H9 (cell line): ENCODE measurements at regions not wholly inside any gene's neighbourhood (a gene's known extent, or its start where the extent isn't known, plus 50 kb on each side); places are given as distances from the start of the nearest gene placed in this dataset.

Experiments used
- DNase-seq: peaks from one replicate; pipeline ENCODE4 v3.0.0-alpha.2; 2017
- H2AFZ ChIP-seq: one replicate; pipeline ENCODE4 v1.6.1; 2013; ENCODE audit warnings: mild to moderate bottlenecking, low read length, control low read depth, moderate library complexity
- H2AK5ac ChIP-seq: 2 replicates; pipeline ENCODE4 v1.6.1; 2013; ENCODE audit warnings: low read length, control low read depth, mixed read lengths; ENCODE audit not compliant: insufficient read length
- H2BK120ac ChIP-seq: one replicate; pipeline ENCODE4 v1.6.1; 2013; ENCODE audit warnings: low read depth, mild to moderate bottlenecking, low read length, control low read depth, inconsistent platforms; ENCODE audit not compliant: poor library complexity, severe bottlenecking
- H2BK12ac ChIP-seq: 2 replicates; pipeline ENCODE4 v1.6.1; 2013; ENCODE audit warnings: low read length, control low read depth, mixed read lengths, low read depth; ENCODE audit not compliant: insufficient read length
- H2BK15ac ChIP-seq: 2 replicates; pipeline ENCODE4 v1.6.1; 2013; ENCODE audit warnings: low read depth, low read length, control low read depth
- H2BK20ac ChIP-seq: one replicate; pipeline ENCODE4 v1.6.1; 2013; ENCODE audit warnings: low read depth, mild to moderate bottlenecking, low read length, control low read depth, inconsistent platforms; ENCODE audit not compliant: poor library complexity, severe bottlenecking
- H2BK5ac ChIP-seq: 2 replicates; pipeline ENCODE4 v1.6.1; 2013; ENCODE audit warnings: low read length, control low read depth, mixed read lengths; ENCODE audit not compliant: insufficient read length
- H3K14ac ChIP-seq: 2 replicates; pipeline ENCODE4 v1.6.1; 2013; ENCODE audit warnings: low read length, control low read depth; ENCODE audit not compliant: insufficient read depth
- H3K18ac ChIP-seq: 2 replicates; pipeline ENCODE4 v1.6.1; 2013; ENCODE audit warnings: low read depth, mild to moderate bottlenecking, mixed read lengths, low read length, control low read depth; ENCODE audit not compliant: insufficient read length
- H3K23ac ChIP-seq: 2 replicates; pipeline ENCODE4 v1.6.1; 2013; ENCODE audit warnings: low read length, control low read depth, mixed read lengths, low read depth; ENCODE audit not compliant: insufficient read length
- H3K23me2 ChIP-seq: 2 replicates; pipeline ENCODE4 v1.6.1; 2013; ENCODE audit warnings: low read depth, mild to moderate bottlenecking, mixed read lengths, low read length, control low read depth; ENCODE audit not compliant: insufficient read length, poor library complexity, severe bottlenecking
- H3K27ac ChIP-seq: 2 replicates; pipeline ENCODE4 v1.5.1; 2013; ENCODE audit warnings: low read length, control low read depth, mixed read lengths, low read depth; ENCODE audit not compliant: insufficient read length
- H3K27me3 ChIP-seq: 2 replicates; pipeline ENCODE4 v1.6.1; 2013; ENCODE audit warnings: low read length, control low read depth, inconsistent platforms; ENCODE audit not compliant: insufficient read depth
- H3K4ac ChIP-seq: 2 replicates; pipeline ENCODE4 v1.6.1; 2013; ENCODE audit warnings: low read depth, mild to moderate bottlenecking, control low read depth, inconsistent platforms, low read length, moderate library complexity
- H3K4me1 ChIP-seq: 2 replicates; pipeline ENCODE4 v1.6.1; 2013; ENCODE audit warnings: low read length, control low read depth, inconsistent platforms; ENCODE audit not compliant: insufficient read depth
- H3K4me2 ChIP-seq: 2 replicates; pipeline ENCODE4 v1.6.1; 2013; ENCODE audit warnings: low read length, control low read depth, mixed read lengths; ENCODE audit not compliant: insufficient read length, insufficient read depth
- H3K56ac ChIP-seq: 2 replicates; pipeline ENCODE4 v1.6.1; 2013; ENCODE audit warnings: low read depth, mild to moderate bottlenecking, mixed read lengths, low read length, control low read depth; ENCODE audit not compliant: insufficient read length
- H3K79me1 ChIP-seq: 2 replicates; pipeline ENCODE4 v1.6.1; 2013; ENCODE audit warnings: low read depth, mild to moderate bottlenecking, moderate library complexity, low read length, control low read depth, inconsistent platforms; ENCODE audit not compliant: insufficient read depth, poor library complexity, severe bottlenecking
- H3K79me2 ChIP-seq: 2 replicates; pipeline ENCODE4 v1.6.1; 2013; ENCODE audit warnings: low read length, control low read depth, inconsistent platforms; ENCODE audit not compliant: insufficient read depth
- H3K9ac ChIP-seq: 2 replicates; pipeline ENCODE4 v1.6.1; 2013; ENCODE audit warnings: low read length, control low read depth, mixed read lengths; ENCODE audit not compliant: insufficient read length; ENCODE audit errors: extremely low read depth
- H3K9me3 ChIP-seq: one replicate; pipeline ENCODE4 v1.6.1; 2013; ENCODE audit warnings: low read depth, low read length, inconsistent platforms; ENCODE audit not compliant: control insufficient read depth
- H3T11ph ChIP-seq: one replicate; pipeline ENCODE4 v1.6.1; 2013; ENCODE audit warnings: mild to moderate bottlenecking, low read length, control low read depth, inconsistent platforms
- H4K20me1 ChIP-seq: one replicate; pipeline ENCODE4 v1.6.1; 2013; ENCODE audit not compliant: control insufficient read depth, insufficient read length, insufficient read depth
- H4K5ac ChIP-seq: 2 replicates; pipeline ENCODE4 v1.6.1; 2013; ENCODE audit warnings: low read depth, mild to moderate bottlenecking, mixed read lengths, low read length, control low read depth; ENCODE audit not compliant: insufficient read length
- H4K8ac ChIP-seq: replicated peaks from 2 replicates; pipeline ENCODE4 v1.6.1; 2013; ENCODE audit warnings: low read length, control low read depth, mixed read lengths, low read depth; ENCODE audit not compliant: insufficient read length
- H4K91ac ChIP-seq: 2 replicates; pipeline ENCODE4 v1.6.1; 2013; ENCODE audit warnings: low read depth, mild to moderate bottlenecking, moderate library complexity, mixed read lengths, low read length, control low read depth; ENCODE audit not compliant: insufficient read length
- H3K27ac Mint-ChIP-seq, 3 experiments: 2 replicates in 2 of 3; 3 replicates in 1 of 3; pipeline ENCODE4 v1.8.0; 2020 to 2021; ENCODE audit warnings: mixed read lengths in 3 of 3, mild to moderate bottlenecking in 1 of 3, moderate library complexity in 1 of 3
- H3K27me3 Mint-ChIP-seq: 2 replicates; pipeline ENCODE4 v1.8.0; 2021; ENCODE audit warnings: low read depth, mild to moderate bottlenecking, moderate library complexity, mixed read lengths
- H3K36me3 Mint-ChIP-seq, 3 experiments: 2 replicates in 2 of 3; 3 replicates in 1 of 3; pipeline ENCODE4 v1.8.0; 2020 to 2021; ENCODE audit warnings: low read depth in 3 of 3, mixed read lengths in 3 of 3; ENCODE audit not compliant: insufficient read depth in 1 of 3
- H3K4me1 Mint-ChIP-seq, 2 experiments: 2 replicates each; pipeline ENCODE4 v1.8.0; 2020; ENCODE audit warnings: mixed read lengths in 2 of 2
- H3K4me3 Mint-ChIP-seq, 2 experiments: 2 replicates in 1 of 2; 3 replicates in 1 of 2; pipeline ENCODE4 v1.8.0; 2020 to 2021; ENCODE audit warnings: mild to moderate bottlenecking in 2 of 2, mixed read lengths in 2 of 2, moderate library complexity in 1 of 2
- H3K9me3 Mint-ChIP-seq, 2 experiments: 2 replicates in 1 of 2; 3 replicates in 1 of 2; pipeline ENCODE4 v1.8.0; 2020; ENCODE audit warnings: mild to moderate bottlenecking in 2 of 2, mixed read lengths in 2 of 2, moderate library complexity in 1 of 2
- CTCF ChIP-seq: fragments of 200-600 bp; sonication (generic); conservative IDR thresholded peaks from 3 replicates; pipeline ENCODE4 v1.8.0; 2021; ENCODE audit warnings: antibody characterized with exemption, mild to moderate bottlenecking

- H3K18ac ChIP-seq, result no peak overlapping the region
- no peak overlapping the region for H2AFZ ChIP-seq
- no peaks in the 10 kb centered on the region for H3K79me1 ChIP-seq
- Mint-ChIP-seq H3K4me3 (no peak overlapping the region), H3K27me3 (no peaks in the 10 kb centered on the region), H3K36me3 (peaks cover 3 to 9% (median 4%) of the 10 kb centered on the region in 3 experiments; a peak in 6 of 7 replicates), H3K27ac (no peak overlapping the region), H3K9me3 (peaks cover 7 to 11% of the 10 kb centered on the region in 2 experiments; a peak in 4 of 5 replicates), H3K4me1 (peaks cover 3 to 6% of the 10 kb centered on the region in 2 experiments; a peak in 3 of 4 replicates)
- H3K9ac ChIP-seq, result no peak overlapping the region
- no peak overlapping the region for H2BK15ac ChIP-seq
- H2BK12ac ChIP-seq, result no peak overlapping the region
- H3K23ac ChIP-seq, result no peak overlapping the region
- no peaks in the 10 kb centered on the region for H4K20me1 ChIP-seq
- H3K56ac ChIP-seq, result no peak overlapping the region
- no peak overlapping the region for H4K5ac ChIP-seq
- no peaks in the 10 kb centered on the region for H3K23me2 ChIP-seq
- no peak overlapping the region for H3K14ac ChIP-seq
- H2BK120ac ChIP-seq, result no peak overlapping the region
- no peak overlapping the region for H2BK5ac ChIP-seq
- TF ChIP-seq CTCF, result no peak
- H3K27me3 ChIP-seq, result no peaks in the 10 kb centered on the region
- no peak overlapping the region for H3T11ph ChIP-seq
- H4K8ac ChIP-seq, result no peak overlapping the region
- H3K4ac ChIP-seq, result no peak overlapping the region
- H3K9me3 ChIP-seq, result no peaks in the 10 kb centered on the region
- DNase-seq, result no peak
- H2BK20ac ChIP-seq, result no peak overlapping the region
- no peak overlapping the region for H4K91ac ChIP-seq
- H3K4me2 ChIP-seq, result no peak overlapping the region
- no peaks in the 10 kb centered on the region; the same call in 1 of the 2 replicates for H3K4me1 ChIP-seq
- no peak overlapping the region for H2AK5ac ChIP-seq
- no peaks in the 10 kb centered on the region for H3K79me2 ChIP-seq
- no peak overlapping the region for H3K27ac ChIP-seq
Measured at GRCh38 chr3:191783024-191783423, 322.1 kb downstream of the PYDC2 start.
